Epithelial cell of proximal tubule (primary cell): ENCODE measurements at regions not wholly inside any gene's neighbourhood (a gene's known extent, or its start where the extent isn't known, plus 50 kb on each side); places are given as distances from the start of the nearest gene placed in this dataset.

Source experiments
- DNase-seq: peaks from one replicate; pipeline ENCODE4 v3.0.0-alpha.2; 2011; ENCODE audit warnings: low read depth
- H3K4me3 ChIP-seq: 2 replicates; pipeline ENCODE4 v1.5.1; 2011; ENCODE audit warnings: low read depth, mild to moderate bottlenecking, low read length
- TF ChIP-seq, protein P1 (sequence below): conservative IDR thresholded peaks from 2 replicates; pipeline ENCODE4 v1.5.1; 2012; ENCODE audit warnings: low read depth, mild to moderate bottlenecking, low read length

DNA sequence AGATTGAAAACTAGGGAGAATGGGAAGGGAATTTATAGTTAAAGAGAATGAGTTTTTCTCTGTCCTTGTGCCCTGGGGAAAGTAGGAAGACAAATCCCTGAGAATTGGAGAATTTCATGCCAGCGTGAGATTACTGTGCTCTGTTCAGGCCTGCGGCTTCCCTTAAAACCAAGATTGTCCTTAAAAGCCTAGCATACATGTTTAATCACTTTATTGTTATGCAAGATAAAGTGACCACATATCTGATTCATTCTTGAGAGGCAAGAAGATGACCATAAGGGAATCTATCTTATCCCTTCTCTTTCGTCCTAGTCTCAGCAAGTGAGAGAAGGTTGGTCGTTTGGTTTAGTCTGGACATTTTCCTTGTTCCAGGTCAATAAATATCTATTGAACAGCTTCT lies 75.9 kb downstream of the ADCYAP1 start:
- no peak overlapping the region for H3K4me3 ChIP-seq
- no peak for DNase-seq
- TF ChIP-seq, protein P1, sequence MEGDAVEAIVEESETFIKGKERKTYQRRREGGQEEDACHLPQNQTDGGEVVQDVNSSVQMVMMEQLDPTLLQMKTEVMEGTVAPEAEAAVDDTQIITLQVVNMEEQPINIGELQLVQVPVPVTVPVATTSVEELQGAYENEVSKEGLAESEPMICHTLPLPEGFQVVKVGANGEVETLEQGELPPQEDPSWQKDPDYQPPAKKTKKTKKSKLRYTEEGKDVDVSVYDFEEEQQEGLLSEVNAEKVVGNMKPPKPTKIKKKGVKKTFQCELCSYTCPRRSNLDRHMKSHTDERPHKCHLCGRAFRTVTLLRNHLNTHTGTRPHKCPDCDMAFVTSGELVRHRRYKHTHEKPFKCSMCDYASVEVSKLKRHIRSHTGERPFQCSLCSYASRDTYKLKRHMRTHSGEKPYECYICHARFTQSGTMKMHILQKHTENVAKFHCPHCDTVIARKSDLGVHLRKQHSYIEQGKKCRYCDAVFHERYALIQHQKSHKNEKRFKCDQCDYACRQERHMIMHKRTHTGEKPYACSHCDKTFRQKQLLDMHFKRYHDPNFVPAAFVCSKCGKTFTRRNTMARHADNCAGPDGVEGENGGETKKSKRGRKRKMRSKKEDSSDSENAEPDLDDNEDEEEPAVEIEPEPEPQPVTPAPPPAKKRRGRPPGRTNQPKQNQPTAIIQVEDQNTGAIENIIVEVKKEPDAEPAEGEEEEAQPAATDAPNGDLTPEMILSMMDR = no peak

DNA sequence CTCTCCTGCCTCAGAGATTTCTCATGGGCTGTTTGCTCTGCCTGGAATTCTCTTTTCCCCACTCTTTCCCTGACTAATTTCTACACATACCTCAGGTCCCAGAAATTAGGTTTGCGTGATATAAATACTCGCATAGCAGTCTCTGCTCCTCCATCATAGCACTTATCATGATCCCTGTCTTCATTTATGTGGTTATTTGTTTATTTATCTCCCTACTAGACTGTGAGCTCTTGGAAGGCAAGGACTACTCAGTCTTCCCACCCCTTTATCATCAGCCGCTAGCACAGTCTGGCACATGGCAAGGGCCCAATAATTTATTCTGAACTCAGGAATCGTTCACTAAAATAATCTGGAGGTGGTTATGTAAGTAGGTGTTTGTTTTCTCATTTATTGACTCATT lies 79.3 kb downstream of the ADCYAP1 start:
- TF ChIP-seq, protein P1 = no peak
- DNase-seq = no peak

DNA sequence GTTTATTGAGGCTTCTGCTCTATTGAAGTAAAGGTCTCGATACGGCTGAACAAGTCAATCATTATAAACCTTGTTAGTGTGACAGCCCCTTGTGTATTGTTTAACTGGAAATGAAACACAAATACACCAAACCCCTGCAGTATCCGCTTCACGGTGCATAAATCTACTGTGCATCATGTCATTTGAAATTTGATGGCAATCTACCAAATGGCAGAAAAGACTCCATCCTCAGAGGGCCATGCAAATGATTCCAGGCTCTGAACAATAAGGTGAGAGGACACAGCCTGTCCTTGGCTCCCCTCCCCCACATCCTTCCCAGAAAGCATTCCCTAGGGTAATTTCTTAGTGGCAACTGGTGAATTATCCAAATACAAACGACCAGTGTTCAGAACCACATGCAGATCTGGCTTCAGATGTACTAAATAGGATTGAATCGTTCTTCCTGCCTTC lies 80.6 kb downstream of the ADCYAP1 start:
- no peak for DNase-seq
- no peak overlapping the region for H3K4me3 ChIP-seq
- TF ChIP-seq, protein P1 = no peak

More for the DNA sequence above, 79.3 kb downstream of the ADCYAP1 start:
- H3K4me3 ChIP-seq = no peak overlapping the region

DNA sequence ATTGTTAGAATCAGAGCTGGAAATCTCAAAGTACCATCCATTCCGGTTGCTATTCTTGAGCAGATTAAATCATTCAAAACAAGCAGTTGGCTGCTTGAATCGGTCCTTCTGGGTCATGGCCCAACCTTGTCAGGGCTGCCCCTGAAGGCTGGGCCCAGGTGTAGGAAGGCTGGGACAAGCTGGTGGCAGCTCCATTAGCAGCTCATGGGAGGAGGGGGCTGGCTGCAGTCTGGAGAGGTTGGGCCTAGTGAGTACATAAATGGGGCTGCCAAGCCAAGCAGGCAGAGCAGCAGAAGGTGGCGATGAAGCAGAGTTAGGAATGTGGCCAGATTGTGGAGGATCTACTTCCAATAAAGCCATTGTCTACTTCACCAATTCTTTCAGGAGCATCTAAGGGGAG lies 81.4 kb downstream of the ADCYAP1 start:
- no peak overlapping the region for H3K4me3 ChIP-seq
- DNase-seq = no peak
- TF ChIP-seq, protein P1 = no peak

DNA sequence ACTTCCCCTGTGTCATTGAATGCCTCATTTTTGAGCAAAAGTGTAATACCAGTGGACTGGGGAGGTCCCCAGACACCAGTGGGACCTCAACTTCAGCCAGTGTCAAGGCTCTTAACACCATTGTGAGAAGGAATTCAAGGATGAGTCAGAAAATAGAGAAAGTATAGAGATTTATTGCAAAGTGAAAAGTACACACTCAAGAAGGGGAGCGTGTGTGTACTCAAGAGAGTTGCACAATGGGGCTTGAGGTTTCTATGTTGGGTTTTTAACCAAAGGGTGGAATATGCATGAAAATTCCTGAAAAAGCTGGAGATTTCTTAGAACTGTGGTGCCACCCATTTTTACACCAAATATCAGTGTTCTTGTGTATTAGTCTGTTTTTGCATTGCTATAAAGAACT lies 81.9 kb downstream of the ADCYAP1 start:
- H3K4me3 ChIP-seq = no peak overlapping the region
- no peak for DNase-seq
- TF ChIP-seq, protein P1 = no peak

DNA sequence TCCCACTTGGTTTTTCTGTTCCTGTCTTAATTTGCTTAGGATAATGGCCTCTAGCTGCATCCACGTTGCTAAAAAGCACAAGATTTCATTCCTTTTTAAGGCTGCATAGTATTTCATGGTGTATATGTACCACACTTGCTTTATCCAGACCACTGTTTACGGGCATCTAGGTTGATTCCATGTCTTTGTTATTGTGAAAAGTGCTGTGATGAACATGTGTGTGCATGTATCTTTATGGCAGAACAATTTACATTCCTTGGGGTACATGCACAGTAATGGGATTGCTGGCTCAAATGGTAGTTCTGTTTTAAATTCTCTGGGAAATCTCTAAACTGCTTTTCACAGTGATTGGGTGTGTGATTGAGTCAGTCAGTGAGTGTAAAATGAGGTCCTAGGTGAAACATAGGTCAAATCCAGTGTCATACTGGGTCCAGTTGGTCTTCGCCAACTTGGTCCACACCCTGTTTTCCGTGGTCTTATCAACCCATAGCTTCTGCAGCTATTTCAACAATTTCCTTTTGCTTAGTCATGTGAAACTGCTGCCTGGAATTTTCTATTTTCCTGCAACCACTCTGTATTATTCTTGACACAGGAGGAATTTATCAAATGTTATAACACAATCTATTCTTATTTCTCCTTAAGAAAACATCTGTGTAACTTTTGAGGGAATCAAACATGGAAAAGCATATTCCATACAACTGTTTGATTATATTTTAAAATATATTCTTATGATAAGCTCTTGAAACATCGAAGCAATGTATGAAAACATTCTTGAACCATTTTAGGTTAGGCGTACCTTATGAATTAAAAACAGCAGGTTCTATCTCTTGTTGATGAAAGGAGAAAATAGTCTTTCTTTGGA lies 82.9 kb downstream of the ADCYAP1 start:
- no peak for DNase-seq
- TF ChIP-seq, protein P1 = no peak
- H3K4me3 ChIP-seq = no peak overlapping the region

DNA sequence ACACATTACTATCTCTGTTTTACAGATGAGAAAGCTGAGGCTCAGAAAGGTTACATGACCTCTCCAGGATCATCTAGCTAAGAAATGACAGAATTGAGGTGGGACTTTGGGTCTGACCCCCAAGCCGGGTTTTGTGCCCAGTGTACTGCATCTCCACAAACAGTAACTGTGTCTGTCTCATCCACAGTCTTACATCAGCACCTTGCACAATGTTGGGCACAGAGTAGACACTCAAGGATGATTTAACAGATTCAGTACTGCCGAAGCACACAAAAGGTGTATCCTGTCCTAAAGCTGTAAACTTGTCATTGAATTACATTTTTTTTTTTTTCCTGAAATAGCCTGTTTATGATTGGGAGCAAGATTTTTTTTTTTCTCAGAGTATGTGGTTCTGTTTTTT lies 84.8 kb downstream of the ADCYAP1 start:
- TF ChIP-seq, protein P1 = no peak
- DNase-seq = no peak
- no peak overlapping the region for H3K4me3 ChIP-seq
